ENCODE measurements at regions not wholly inside any gene's neighbourhood (a gene's known extent, or its start where the extent isn't known, plus 50 kb on each side); places are given as distances from the start of the nearest gene placed in this dataset.
"Not testable (repeated sequence)": the region's sequence is repeated elsewhere in the genome, so short reads cannot be mapped to it uniquely, and the experiment has no call there.

- DNase-seq = no peak
Measured at GRCh38 chrX:148080593-148080992, 99.5 kb downstream of the FMR1NB start.

DNA sequence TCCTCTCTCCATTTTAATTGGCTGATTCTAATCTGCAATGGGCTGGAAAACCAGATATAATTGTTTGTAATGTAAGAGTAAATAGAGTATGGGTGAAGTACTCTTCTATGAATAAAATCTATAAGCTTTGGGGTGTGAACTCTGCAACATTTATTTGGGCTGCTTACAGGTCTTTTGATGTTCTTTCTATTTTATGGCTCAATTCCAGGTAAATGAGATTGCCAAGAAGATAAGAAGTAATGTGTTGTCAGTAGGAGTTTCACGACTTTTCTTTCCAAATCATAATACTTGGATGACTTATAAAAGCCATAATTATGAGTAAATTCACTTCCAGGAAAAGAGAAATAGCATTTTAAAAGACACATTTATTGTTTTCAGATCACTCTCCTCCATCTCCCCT, 103.5 kb downstream of the FMR1NB start:
- DNase-seq = no peak

DNA sequence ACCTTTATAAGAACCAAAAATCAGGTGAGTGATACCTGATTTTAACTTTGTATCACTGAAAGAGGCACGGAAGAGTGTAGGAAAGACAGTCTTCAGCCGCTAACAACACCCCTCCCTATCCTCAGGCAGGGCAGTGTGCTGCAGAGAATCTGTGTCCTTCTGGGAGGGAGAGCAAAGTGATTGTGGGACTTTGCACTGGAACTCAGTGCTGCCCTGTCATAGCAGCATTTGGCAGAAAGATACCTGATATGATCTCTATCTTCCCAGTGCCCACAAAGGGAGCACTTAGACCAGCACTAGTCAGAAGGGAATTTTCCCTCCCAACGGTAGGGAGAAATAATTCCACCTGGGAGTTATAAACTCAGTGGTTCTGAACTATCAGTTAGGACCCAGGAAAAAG, 139.0 kb downstream of the FMR1NB start:
- DNase-seq = no peak

- DNase-seq = no peak
Measured at GRCh38 chrX:148120999-148121623, 140.0 kb downstream of the FMR1NB start.

- not testable (repeated sequence) for DNase-seq
Measured at GRCh38 chrX:148128872-148129505, 147.9 kb downstream of the FMR1NB start.

DNA sequence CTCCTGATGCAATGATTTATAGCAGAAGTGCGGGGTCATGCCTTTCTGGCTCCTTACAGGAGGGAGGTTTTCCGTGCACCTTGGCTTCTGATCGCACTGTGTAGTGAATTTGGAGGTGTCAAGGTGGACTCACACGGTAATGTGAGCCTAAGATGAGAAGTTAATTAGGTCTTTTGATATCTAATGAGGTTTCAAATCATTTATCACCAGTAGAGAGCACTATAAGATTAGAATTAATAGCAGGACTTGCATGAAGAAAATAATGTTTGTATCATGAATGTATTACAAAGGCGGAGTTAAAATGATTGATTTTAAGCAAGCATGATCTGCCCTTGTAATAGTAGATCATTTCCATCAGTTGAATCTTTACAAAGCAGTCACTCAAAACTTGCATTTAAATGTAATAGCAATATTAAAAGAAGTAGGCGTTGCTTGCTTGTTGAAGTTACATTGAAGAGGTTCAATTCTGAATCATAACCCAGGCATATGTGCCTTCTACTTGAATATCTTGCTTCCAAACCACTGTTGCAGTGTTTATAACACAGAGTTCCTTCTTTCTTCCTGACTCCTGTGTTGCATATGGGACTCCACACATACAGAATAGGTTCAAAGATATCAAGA, 152.1 kb downstream of the FMR1NB start:
- DNase-seq = no peak

DNA sequence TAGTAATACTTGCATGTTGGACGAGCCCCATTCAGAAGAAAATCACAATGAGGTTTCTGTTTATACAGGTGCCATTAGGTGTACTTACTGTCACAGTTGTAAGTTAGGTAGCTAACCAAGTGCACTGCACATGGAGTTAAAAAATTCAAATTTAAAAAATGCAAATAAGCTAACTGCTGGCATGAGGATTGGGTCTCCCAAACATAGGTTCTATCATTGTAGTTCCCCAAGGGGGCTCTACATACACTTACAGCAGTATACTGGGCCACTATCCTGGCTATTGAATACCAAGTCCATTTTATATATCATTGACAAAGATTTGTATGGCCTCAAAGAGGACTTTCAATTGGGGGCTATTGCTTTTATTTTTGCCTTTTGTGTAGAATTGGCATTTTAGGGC, 153.4 kb downstream of the FMR1NB start:
- DNase-seq = no peak

GRCh38 chrX:148135738-148136137, 154.6 kb downstream of the FMR1NB start:
- DNase-seq = no peak

GRCh38 chrX:148146121-148146520, 165.0 kb downstream of the FMR1NB start:
- DNase-seq = no peak

DNA sequence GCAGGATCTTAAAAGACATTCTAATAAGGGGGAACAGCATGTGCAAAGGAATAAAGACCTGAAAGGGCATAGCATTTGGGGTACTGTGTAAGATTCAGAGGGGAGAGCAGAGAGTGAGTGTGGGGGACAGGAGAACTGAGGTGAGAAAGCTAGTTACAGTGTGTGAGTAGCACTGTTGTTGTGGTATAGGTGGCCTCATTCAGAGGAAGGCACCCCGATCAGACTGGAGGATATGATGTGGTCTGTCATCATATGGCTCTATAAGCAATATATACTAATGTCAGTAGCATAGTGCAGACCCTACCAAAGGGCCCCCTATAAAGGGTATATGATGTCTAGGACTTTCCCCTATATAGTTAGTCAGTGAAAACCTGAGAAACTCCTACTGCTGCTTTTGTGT, 175.8 kb downstream of the FMR1NB start:
- DNase-seq = no peak

- no peak for DNase-seq
Measured at GRCh38 chrX:148159796-148160195, 178.7 kb downstream of the FMR1NB start.

DNA sequence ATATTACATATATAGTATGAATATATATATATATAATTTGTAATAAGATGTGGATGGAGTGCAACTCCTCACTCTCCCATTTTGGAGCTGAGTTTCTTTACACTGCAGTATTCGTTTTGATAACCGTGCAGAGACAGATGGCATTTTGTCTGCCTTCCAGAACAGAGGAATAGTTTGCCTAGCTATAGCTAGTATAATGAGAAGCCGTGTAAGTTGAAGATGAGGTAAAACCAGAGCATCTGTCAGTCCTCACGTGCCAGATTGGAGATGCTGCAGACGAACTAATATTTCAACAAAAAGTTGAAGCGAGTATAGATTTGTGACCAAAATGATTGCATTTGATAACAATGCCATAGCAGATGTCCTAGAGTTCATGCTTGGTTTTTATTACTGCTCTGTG, 180.6 kb downstream of the FMR1NB start:
- DNase-seq = no peak

DNA sequence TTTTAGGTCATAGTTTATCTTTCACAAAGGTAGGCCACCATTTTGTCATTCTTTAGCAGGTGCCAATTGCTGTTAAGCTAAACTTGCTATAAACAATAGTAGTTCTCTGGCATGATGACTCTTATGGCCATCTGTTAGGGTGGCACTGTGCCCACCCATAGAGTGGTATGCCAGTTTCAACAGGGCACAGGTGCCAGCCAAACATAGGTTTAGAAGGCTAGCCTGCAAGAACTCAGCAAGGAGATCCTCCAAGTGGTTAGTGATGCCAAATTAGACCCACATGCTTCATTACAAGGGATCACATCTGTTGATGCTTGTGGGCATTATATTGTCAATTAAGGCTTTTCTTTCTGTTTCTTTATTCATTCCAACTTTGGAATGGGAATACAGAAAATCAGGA, 204.5 kb downstream of the FMR1NB start:
- no peak for DNase-seq

DNA sequence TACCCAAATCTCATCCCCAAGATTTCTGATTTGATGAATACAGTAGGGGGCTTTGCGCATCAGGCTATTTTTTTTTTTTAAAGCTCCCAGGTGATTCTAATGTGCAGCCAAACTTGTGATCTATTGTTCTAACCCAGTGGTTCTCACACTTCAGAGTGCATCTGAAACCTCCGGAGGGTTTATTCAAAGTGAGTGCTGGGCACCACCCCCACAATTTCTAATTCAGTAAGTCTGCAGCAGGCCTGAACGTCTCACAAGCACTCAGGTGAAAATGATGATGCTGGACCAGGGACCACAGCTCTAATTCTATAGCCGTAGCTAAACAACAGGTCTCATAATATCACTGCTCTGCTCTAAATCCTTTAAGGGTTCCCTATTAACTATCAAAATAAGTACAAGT, 211.4 kb downstream of the FMR1NB start:
- no peak for DNase-seq

GRCh38 chrX:148193759-148194158, 212.6 kb downstream of the FMR1NB start:
- DNase-seq = no peak

DNA sequence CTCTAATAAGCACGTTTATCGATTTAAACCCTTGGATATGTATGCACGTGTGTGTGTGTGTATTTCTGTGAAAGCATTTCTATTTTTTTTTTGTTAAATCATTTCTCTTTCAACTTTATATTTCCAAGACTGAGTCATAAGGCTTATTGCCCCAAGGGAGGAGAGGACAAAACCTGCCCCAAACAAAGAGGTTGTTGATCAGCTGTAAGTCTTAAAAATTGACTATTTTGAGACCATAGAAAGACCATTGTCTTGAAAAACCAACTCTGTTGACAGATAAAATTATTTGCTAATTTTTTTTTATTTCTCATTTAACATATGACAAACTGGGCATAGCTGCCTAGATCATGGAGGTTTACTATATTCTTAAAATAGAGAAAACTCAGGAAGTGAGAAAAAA, 222.4 kb downstream of the FMR1NB start:
- DNase-seq = no peak

- no peak for DNase-seq
Measured at GRCh38 chrX:148204195-148204594, 223.1 kb downstream of the FMR1NB start.

DNA sequence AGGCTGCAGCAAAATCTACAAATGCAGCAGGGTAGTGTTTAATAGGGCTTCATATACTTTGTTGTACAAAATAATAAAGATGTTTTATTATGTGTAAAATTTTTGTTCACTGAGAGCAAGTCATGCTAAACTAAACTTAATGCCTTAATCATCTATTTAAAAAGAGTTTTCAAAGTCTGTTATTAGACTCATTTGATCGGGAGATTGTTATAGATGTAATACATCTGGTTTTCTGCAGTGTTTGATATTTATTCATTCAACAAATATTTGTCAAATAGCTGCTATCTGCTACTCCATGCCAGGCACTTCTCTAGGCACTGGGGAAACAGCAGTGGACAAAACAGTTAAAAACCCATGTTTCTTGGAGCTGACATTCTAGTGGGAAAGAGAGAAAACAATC, 233.6 kb downstream of the FMR1NB start:
- DNase-seq = no peak

- DNase-seq = no peak
Measured at GRCh38 chrX:148215726-148216125, 234.6 kb downstream of the FMR1NB start.

- DNase-seq = no peak
Measured at GRCh38 chrX:148223361-148223760, 242.2 kb downstream of the FMR1NB start.

DNA sequence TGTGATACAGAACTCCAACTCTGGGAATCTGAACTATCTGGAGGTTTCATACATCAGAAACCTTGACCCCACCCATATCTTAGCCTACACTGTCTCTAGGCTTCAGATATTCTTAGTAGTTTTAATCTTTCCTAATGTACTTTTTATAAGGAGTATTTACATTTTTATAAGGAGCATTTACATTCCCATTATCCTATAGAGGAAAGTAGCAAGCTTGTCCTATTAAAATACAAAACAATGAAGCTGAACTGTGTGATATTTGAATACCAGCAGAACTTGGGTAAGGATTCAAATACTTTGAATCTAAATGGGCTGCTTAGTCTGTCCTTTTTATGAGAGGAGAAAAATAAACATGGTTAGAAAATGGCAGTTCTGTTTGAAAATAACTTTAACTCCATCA, 247.4 kb downstream of the FMR1NB start:
- no peak for DNase-seq

DNA sequence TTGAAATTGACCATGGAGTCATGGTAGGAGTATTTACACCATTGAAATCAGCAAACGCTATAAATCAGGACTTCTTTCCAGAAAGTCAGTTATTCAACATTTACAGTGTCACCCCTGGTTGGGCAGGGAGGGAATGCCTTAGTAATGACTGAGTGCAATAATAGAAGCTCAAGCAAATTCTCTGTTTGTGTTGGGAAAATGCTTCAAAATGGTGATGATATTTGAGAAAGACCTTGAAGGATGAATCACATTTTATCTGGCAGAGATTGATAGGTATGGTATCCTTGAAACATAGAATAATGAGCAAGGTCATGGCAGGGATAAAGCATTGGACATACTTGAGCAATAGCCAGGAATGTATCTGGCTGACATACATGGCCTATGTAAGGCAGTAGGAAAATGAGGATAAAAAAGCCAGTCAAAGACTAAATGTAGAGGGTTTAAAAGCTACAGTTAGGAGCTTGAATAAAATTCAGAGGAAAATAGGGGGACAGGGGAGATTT, 248.7 kb downstream of the FMR1NB start:
- no peak for DNase-seq

- no peak for DNase-seq
Measured at GRCh38 chrX:148259990-148260389, 240.4 kb upstream of the AFF2 start.

DNA sequence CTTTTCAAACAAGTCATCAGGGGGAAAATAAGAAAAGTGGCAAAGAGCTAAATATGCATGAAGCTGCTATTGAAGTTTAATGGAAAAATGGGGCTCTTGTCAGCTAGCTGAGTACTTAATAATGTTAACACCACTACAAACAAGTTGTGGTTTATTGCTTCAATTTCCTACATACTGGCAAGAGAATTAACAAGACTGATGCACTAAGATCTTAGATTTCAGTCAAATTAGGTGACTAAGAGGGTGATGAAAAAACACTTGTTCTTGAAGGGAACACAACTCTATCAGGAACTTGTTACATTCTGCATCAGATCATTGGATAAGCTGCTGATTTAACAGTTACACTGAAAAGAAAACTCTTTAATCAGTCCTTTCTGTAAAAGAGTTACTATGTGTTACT, 234.6 kb upstream of the AFF2 start:
- no peak for DNase-seq

GRCh38 chrX:148268673-148269072, 231.7 kb upstream of the AFF2 start:
- DNase-seq = no peak
